ENCODE measurements at regions not wholly inside any gene's neighbourhood (a gene's known extent, or its start where the extent isn't known, plus 50 kb on each side); places are given as distances from the start of the nearest gene placed in this dataset.

GRCh38 chr10:108562105-108562504, 1361.2 kb downstream of the XPNPEP1 start (continued):
- TF ChIP-seq NFE2L2 (conservative IDR thresholded peaks at IDR 0.05; ENCODE audit: low read length) (no peak), BCL3 (IDR thresholded peaks at IDR 0.05) (no peak)

- CTCF ChIA-PET = interaction anchor here (1.6 kb wide), 1 partner anchor 9 kb away, joined by 4 read pairs; no protein-coding TSS in a partner anchor
- H3K4me1 ChIP-seq = no peaks in the 10 kb centered on the region
- H3K9me3 ChIP-seq = no peaks in the 10 kb centered on the region
- ATAC-seq (no peak), FAIRE-seq (no peak), DNase-seq (ENCODE audit: low read depth in 1 of 2, low spot score in 1 of 2) (no peak)
- TF ChIP-seq FOXS1 (CRISPR knock-in tag; IDR thresholded peaks at IDR 0.05) (no peak), EP300 (IDR thresholded peaks at IDR 0.05) (no peak), HES2 (IDR thresholded peaks at IDR 0.05) (no peak), EHMT2 (IDR thresholded peaks at IDR 0.05; ENCODE audit: low read depth) (no peak), MAFK (IDR thresholded peaks at IDR 0.05; ENCODE audit: partially characterized antibody) (no peak), CTCF (IDR thresholded peaks at IDR 0.05) (no peak), NPAS2 (CRISPR knock-in tag; IDR thresholded peaks at IDR 0.05; ENCODE audit: borderline replicate concordance) (no peak), POLR2AphosphoS2 (conservative IDR thresholded peaks at IDR 0.05; ENCODE audit: low read length) (no peak), MAZ (IDR thresholded peaks at IDR 0.05; ENCODE audit: borderline replicate concordance, low read depth, low read length) (no peak), NFE2L2 (conservative IDR thresholded peaks at IDR 0.05; ENCODE audit: low read length) (no peak), HDAC2 (IDR thresholded peaks at IDR 0.05) (no peak), ESRRA (IDR thresholded peaks at IDR 0.05; ENCODE audit: borderline replicate concordance, low read length) (no peak), USF2 (IDR thresholded peaks at IDR 0.05) (no peak), POLR2A (IDR thresholded peaks at IDR 0.05; ENCODE audit: low read length) (no peak), ZC3H11A (IDR thresholded peaks at IDR 0.05) (no peak), KDM5A (IDR thresholded peaks at IDR 0.05) (no peak), JUN (IDR thresholded peaks at IDR 0.05) (no peak), ZSCAN20 (CRISPR knock-in tag; IDR thresholded peaks at IDR 0.05) (no peak), CHD2 (IDR thresholded peaks at IDR 0.05; ENCODE audit: low read length, partially characterized antibody) (no peak), CEBPB (IDR thresholded peaks at IDR 0.05) (no peak)
- H3K27ac ChIP-seq = no peak overlapping the region
- H3K4me2 ChIP-seq = no peak overlapping the region
- POLR2A ChIA-PET = no interaction called here
- no peak overlapping the region for H3K4me3 ChIP-seq
- WGBS (ENCODE audit: missing lambda C conversion rate) = 0% methylated on average over 1 of the region's 1 CpG
Observed at GRCh38 chr10:108561649-108562048, 1361.7 kb downstream of the XPNPEP1 start.

GRCh38 chr10:108560488-108560887, 1362.8 kb downstream of the XPNPEP1 start:
- ChIA-PET POLR2A (no interaction called here), CTCF (interaction anchor here (1.6 kb wide), 1 partner anchor 10 kb away, joined by 4 read pairs; no protein-coding TSS in a partner anchor)
- Histone ChIP-seq H3K9me3 (no peaks in the 10 kb centered on the region), H3K4me3 (no peak overlapping the region), H3K4me1 (no peaks in the 10 kb centered on the region), H3K4me2 (no peak overlapping the region), H3K27ac (no peak overlapping the region)
- FAIRE-seq (no peak), DNase-seq (ENCODE audit: low read depth in 1 of 2, low spot score in 1 of 2) (no peak), ATAC-seq (no peak)
- TF ChIP-seq NFE2L2 (conservative IDR thresholded peaks at IDR 0.05; ENCODE audit: low read length) = no peak
- TF ChIP-seq CHD2 (IDR thresholded peaks at IDR 0.05; ENCODE audit: low read length, partially characterized antibody) = no peak
- TF ChIP-seq HES2 (IDR thresholded peaks at IDR 0.05) = no peak
- no peak for TF ChIP-seq E2F6 (IDR thresholded peaks at IDR 0.05; ENCODE audit: borderline replicate concordance, low read depth)
- no peak for TF ChIP-seq CHD4 (IDR thresholded peaks at IDR 0.05; ENCODE audit: borderline replicate concordance)
- TF ChIP-seq JUNB (IDR thresholded peaks at IDR 0.05) = no peak
- no peak for TF ChIP-seq MAZ (IDR thresholded peaks at IDR 0.05; ENCODE audit: borderline replicate concordance, low read depth, low read length)
